IPS-NIHi11 (cell line): ENCODE measurements at regions not wholly inside any gene's neighbourhood (a gene's known extent, or its start where the extent isn't known, plus 50 kb on each side); places are given as distances from the start of the nearest gene placed in this dataset.
"Not testable (repeated sequence)": the region's sequence is repeated elsewhere in the genome, so short reads cannot be mapped to it uniquely, and the experiment has no call there.

Source experiments
- DNase-seq: peaks from one replicate; pipeline ENCODE4 v3.0.0; 2012; ENCODE audit warnings: mixed read lengths, low spot score

DNA sequence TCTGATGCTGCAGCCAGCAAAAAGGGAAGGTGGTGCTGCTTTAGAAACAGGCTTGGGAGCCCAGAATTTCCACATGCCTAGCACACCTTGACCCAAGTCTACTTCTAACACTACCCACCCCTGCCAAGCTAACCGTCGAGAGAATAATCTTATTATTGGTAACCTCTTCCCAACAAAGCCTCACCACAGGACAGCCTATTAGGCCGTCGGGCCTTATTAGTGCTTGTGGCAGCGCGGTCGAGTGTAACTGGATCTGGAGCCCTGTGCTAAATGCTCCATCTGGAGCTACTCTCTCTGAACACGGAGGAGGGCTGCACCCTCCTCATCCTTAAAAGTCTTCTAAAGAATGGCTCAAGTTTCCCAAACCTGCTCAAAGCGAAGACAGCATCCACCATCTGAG is 165.5 kb upstream of the NFIA start:
- DNase-seq, result no peak

DNA sequence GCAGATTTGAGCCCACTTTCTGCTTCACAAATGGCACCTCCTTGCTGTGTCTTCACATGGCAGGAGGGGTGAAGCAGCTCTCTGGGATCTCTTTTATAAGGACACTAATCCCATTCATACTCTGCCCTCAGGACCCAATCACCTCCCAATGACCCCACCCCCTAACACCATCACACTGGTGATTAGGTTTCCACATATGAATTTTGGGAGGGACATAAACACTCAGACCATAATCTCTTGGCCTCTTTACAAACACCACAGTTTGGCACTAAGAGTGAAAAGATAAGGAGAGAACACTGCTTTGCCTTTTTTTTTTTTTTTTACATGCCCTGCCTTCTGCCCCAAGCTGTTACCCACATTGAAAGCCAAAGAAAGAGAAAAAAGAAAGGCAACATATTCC is 166.2 kb upstream of the NFIA start:
- DNase-seq, result no peak

DNA sequence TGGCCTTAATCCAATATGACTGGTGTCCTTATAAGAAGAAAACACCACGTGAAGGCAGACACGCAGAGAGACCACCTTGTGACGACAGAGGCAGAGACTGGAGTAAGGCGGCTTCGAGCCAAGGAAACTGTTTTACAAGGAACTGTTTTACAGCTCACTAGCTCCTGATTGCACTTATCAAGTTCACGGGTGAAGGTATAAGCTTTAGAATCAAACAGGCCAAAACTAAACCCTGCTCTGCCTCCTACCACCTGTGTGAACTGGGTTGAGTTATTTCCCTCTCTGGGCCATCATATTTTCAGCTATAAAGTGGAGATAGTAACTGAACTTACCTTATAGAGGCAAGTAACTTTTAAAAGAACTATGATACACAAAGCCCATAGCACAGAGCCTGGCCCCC is 166.9 kb upstream of the NFIA start:
- no peak for DNase-seq

DNA sequence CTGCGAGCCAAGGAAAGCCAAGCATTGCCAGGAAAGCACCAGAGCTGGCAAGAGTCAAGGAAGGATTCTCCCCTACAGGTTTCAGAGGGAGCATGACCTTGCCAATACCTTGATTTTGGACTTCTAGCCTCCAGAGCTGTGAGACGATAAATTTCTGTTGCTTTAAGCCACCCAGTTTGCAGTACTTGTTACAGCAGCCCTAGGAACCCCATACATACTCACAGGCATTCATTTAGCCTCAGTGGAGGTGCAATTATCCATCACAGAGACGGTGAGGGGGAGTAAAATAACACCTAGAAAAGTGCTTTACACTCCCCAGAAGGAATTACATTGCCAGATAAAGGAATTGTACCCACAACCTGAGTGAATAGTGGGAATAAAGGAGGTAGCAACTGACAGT is 167.4 kb upstream of the NFIA start:
- no peak for DNase-seq

DNA sequence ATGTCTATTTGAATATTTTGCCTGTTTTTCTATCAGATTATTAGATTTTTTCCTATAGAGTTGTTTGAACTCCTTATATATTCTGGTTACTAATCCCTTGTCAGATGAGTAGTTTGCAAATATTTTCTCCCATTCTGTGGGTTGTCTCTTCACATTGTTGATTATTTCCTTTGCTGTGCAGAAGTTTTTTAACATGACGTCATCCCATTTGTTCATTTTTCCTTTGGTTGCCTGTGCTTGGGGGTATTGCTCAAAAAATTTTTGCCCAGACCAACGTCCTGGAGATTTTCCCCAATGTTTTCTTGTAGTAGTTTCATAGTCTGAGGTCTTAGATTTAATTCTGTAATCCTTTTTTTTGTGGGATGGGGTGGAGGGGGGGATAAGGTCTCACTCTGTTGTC is 168.7 kb upstream of the NFIA start:
- DNase-seq, result not testable (repeated sequence)

DNA sequence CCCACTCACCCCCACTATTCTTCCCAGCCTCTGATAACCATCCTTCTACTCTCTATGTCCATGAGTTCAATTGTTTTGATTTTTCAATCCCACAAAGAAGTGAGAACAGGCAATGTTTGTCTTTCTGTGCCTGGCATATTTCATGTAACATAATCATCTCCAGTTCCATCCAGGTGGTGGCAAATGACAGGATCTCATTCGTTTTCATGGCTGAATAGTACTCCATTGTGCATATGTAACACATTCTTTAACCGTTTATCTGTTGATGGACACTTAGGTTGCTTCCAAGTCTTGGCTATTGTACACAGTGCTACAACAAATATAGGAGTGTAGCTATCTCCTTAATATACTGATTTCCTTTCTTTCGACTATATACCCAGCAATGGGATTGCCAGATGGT is 169.3 kb upstream of the NFIA start:
- no peak for DNase-seq

DNA sequence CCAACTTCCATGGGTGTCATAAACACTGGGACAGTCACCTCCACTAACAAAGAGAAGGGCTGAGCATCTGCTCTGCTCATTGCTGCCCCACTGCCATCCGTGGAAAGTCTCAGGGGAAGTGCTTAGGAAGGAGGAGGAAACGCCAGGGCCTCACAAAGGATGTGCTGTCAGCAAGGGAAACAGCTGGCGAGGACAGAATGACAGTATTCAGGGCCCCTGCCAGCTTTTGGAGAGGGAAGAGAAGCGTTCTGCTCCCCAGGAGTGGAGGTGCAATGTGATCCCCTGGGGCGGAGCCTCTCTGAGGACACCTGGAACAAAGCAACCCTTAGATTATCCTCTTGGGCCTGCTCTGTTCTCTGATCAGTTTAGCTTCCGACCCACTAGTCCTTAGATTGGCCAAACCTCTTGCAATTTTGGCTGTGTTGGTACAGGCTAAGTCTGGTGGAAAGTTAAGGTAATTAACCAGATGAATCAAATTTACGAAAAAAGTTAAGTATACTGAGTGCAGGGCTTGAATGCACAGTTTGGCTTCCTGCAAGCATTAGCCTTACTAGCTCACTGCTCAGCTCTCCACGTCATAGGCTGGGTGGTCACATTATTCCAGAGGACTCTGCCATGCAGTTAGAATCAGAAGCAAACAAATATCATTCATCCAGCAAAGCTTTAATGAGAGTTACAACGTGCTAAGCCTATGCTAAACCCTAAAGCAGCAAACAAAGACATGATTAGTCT is 170.2 kb upstream of the NFIA start:
- DNase-seq, result peak; percentile 41

DNA sequence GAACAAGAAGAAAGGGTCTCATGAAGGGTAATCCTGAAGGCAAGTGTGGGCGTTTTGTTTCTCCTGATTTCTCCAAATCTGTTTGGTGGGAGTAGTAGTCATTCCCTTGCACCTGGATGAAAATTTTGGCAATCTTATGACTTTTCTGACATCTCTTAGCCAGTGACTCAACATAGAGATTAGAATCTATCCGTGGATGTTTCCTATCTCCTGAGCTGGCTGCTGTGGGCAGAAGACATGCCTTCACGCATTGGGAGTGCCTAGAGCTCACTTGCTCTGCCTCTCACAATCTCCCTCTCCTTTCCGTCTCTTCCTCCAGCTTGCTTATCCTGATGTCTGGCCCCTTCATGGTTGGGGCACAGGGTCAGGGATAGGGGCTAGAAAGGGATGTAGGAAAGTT is 174.2 kb upstream of the NFIA start:
- DNase-seq, result no peak

DNA sequence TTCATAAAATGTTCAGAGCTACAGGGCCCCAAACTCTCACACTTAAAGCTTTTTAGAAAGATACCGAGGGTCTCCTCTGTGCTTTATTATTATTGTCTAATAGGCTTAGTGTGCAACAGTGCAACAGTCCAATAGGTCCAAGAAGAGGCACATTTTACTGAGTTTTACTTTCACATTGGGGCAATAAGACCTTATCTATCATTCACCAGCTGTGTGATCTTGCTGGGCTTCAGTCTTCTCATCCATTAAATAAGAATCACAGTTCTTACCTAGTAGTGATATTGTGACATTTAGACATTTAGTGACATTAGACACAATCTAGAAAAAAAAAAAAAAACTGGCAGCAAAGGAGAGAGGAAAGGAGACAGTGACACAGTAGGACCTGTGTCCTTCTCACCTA is 175.8 kb upstream of the NFIA start:
- DNase-seq, result no peak

DNA sequence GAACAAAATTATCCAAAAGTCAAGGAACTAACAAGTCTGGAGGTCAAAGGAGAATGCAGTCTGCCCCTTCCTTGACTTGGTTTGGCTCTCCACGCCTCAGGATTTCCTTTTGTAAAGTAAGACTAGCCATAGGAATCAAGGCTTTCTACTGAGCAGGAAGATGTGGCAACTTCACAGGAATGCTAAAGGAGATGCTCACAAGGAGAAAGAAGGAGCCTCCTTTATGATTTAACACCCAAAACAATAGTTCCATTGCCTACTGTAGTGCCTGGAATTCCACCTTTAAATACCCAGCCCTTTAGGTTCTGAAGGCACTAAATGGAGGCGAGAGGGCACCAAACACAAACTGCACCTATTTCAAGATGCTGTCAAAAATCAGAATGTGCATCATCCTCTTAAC is 176.3 kb upstream of the NFIA start:
- no peak for DNase-seq

DNA sequence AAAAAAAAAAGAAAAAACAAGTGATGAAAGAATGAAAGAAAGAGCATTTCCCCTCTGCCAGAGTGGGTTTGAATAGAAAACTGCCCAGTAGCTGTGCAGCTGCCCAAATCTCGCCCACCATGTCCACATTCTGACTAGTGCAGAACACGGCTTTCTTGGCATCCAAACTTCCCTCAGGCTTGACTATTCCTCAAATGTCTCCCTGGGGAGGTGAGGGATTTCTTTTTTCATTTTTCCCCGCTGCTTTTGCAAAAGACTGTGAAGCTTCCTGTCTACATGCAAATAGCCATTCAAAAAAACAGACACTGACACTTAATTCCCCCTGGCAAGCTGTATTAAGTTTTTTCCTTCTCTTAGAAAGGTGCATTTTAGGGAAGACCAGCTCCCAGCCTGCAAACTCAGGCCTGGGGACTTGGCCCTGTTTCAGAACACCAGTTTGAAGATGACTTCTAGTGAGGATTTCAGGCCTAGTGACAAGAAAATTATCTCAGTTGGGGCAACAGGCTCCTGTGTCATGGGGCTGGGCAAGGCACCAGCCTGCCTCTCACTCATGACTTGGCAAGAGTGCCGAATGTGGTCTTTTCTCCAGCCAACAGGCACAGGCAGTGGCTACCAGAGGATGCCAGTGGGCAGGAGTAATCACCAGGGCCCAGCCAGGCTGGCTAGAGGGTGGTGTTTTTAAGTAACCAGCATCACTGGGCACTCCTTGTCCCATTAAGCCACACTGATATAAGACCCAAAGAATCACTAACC is 178.1 kb upstream of the NFIA start:
- no peak for DNase-seq

DNA sequence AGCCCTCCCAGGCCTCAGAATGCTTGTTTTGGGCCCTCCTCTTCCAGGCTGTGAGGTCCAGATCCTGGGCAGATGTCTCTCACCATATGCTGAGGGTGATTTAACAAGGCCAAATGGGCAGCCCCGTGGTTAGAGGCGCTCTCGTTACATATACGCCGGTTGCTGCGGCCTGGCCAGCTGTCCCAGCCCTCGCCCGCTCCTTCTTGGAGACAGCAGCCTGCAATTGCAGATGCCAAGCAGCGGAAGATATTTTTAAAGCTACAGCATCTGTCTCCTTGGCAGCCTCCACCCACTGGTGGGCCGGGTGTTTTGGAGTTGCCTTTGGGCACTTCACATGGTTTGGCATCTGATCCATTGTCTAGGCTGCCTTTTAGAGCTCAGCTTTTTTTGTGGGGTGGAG is 178.8 kb upstream of the NFIA start:
- DNase-seq, result no peak

DNA sequence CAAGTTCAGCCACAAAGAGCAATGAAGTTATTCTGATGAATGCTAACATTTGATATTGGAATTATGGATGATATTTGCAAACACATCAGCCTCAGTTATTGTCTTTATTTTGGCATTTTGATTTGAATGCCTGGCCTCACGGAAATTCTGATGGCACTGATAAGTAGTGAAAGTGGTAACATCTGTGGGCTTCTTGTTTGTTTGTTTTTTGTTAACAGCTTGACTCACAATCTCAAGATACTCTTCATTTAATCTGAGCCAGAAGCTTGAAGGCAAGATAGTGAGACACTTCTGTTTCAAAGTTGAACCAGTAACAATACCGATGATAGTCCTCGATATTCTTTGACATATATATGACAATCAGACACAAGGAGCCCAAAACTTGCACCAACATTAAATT is 182.9 kb upstream of the NFIA start:
- DNase-seq, result no peak

DNA sequence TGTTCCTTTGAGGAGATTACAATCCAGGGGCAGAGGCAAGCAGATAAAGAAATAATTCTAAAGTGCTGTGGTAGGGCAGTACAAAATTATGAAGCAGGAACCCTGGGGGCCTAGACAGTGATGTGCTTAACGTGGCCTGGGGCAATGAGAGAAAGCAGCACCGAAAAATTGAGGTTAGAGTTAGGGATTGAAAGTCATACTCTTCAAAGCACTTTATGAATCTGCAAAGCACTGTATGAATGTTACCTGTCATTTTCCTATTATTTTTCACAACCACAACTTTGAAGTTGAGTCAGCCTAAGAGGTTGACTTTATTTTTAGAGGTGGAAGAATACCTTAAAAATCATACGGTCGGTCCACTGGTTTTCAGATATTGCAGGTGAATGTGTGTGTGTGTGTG is 183.4 kb upstream of the NFIA start:
- no peak for DNase-seq

DNA sequence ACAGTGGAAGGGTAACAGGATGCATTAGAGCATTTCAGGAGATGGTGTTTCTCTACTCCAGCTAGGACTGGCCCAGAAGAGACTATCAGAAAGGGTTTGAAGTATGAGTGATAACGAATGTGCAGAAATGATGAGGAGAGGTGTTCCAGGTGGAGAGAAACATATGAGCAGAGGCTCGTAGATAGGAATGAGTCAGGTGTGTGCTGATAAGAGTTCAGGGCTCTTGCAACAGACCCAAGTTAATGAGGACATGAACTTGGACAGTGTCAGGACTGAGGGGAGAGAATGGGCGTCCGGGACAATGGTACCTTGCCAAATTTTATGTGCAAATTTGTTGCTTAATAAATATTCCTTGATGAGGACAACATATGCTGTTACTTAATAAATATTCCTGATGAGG is 183.9 kb upstream of the NFIA start:
- no peak for DNase-seq

DNA sequence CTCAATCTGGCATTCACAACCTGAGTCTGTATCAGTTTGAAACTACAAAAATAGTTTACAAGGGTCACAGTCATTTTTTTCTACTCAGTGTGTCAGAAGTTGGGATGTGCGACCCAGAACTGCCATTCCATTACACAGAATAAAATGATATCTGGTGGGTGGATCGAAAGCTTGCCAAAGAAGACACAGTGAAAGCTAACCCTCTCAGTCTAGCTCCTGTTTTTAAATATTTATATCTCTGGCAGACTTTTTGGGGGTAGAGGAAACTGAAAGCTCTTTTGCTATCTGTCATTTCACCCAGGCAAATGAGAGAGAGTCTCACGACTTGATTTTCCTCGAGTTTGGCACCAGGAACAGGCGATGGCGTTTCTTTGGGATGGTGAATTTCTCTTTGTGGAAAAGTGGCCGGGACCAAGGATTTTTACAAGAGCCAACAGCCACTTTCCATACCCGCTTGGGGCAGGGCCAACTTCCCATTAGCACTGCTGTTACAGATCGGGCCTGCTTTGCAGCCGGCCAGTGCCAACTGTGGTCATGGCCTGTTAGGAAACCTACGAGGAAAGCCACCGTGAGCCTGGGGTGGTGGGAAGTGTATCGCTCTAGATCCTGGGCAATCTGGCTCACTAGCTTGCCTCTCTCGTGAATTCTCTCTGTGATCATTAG is 185.5 kb upstream of the NFIA start:
- no peak for DNase-seq

DNA sequence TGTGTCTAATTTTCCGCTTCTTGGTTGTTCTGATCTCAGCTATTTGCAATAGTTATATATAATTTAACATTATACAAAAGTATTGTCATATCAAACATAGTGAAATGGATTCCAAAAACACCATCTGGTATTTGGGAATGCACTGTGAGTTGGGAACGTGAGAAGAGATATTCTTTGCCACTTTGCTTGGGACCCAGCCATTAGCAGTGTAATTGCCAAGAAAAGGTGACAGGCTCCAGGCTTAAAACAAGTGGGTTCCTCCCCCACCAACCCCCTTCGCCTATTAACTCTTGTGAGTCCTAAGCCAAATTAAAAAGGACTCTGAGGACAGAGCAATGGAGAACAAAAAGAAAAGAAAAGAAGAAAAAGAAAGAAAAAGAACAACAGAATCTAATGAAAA is 186.7 kb upstream of the NFIA start:
- DNase-seq, result no peak

DNA sequence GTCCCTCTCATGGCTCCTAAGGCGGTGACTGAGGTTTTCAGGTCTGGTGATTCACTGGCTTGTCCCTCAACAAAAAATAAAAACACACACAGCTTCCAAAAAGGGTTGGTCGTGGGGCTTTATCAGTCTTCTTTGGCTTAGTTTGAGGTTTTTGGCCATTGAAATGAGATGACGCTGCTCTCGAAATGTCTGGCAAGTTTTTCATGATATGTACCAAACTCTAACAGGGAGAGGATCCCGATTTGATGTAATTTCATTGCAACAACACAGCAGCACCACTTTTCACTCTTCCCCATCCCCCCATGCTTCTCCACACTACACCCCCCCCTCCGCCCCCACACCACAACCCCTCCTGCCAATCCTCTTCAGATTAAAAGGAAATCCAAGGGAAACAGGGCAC is 187.1 kb upstream of the NFIA start:
- DNase-seq, result no peak

DNA sequence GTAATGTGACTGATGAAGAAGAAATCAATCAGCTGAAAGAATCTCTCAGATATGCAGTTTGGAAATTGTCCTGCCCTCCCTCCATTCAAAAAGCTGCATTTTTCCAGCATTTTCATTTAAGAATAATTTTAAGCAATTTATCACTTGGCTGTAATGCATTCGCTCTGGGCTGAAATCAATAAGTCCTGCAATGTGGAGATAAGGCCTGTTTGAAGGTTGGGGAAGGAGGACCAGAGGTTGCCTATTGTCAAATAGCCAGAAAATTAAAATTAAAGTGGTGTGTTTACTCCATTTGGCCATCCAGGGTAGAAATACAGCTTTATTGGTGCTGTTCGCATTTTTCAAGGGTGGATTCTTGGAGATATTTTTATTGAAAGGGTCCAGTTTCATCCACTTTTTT is 187.6 kb upstream of the NFIA start:
- DNase-seq, result no peak

DNA sequence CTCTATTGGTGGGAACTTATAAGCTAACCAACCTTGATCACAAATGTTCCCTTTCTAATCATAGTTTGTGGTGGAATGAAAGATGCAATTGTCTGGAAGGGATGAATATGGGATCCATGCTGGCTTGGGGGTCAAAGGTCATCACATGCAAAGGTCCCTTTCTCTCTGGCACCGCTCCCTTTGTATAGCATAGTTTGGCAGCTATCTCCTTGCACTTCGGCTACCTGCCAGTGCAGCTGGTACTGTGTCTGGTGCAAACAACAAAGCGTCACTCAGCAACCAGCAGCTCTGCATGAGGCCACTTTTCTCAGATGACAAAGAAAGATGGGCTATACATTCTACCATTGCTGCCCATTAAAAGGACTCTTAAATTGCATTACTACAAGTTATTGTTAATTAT is 188.2 kb upstream of the NFIA start:
- DNase-seq, result peak; percentile 17

DNA sequence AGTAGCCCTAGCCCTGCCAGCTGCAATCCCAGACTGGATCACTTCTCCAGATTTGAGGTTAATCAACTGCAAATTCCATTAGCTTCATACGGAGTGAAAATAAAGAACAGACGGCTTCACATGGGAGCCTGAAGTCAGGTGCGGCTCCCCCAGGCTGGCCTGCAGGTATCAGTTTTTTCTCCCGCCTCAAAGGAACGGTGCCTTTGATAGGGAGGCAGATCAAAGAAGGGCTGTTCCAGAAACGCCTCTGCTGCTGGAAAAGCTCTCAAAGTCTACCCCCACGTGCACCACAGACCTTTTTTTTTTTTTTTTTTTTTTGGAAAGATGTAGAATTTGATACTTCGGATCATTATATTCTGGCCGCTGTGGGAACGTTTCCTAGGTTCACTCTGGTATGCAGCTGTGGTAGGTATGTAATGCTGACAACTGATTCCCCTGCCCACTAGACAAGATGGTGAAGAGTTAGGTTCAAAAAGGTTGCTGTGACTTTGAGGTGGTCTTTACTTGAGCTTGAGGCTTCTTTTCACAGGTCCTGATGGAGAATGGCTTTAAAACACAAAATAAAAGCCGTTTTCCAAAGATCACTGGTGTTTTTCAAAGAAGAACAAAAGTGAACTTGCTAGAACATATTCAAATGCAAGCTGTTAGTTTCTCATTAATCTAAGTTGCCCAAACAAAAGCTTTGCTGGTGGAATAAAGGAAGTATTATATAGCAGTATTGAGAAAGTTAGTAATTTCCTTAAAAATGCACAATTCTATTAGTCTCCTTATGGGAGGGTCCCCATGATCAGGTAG is 189.0 kb upstream of the NFIA start:
- DNase-seq, result no peak

DNA sequence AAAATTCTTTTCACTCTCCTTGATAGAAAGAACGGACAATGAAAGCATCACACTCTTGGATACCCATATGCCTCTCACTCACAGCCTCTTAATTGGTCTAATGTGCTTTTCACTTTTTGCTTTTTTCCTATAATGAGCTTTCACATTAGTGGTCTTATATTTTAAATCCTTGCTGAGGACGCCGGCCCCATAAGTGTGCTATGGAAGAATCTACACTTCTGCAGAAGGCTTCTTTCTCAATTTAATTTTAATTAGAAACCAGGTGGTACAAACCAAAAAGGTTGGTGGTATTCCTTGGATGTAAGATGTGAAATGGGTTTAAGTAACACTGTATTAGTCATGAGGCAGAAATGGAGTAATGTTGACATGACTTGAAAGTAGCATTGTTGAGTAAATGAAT is 190.6 kb upstream of the NFIA start:
- no peak for DNase-seq

DNA sequence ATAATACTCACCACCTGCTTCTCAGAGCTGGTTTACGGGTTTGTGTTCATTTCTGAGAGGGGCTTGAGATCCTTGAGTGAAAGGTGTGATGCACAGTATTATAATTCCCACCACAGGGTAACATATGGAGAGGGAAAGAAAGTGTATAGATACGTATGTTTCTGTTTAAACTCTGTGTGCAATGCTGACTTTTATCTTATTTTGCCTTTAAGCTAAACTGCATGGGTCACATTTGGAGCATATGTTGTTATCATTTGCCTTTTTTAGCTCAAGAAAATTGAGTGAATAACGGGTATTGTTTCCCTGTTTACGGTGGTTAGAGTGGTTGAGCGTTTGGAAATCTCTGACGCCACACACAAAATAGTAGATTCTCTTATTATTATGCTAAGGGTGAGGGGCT is 191.1 kb upstream of the NFIA start:
- no peak for DNase-seq
